Glutamatergic neuron (in vitro differentiated cells): ENCODE measurements at regions not wholly inside any gene's neighbourhood (a gene's known extent, or its start where the extent isn't known, plus 50 kb on each side); places are given as distances from the start of the nearest gene placed in this dataset.

ENCODE experiments used
- DNase-seq: peaks from one replicate; pipeline ENCODE4 v3.0.0; 2022
- H3K27ac Mint-ChIP-seq: one replicate; pipeline ENCODE4 v1.8.0; 2020; ENCODE audit warnings: mild to moderate bottlenecking, mixed read lengths, inconsistent platforms; ENCODE audit not compliant: unreplicated experiment
- H3K27me3 Mint-ChIP-seq: one replicate; pipeline ENCODE4 v1.8.0; 2020; ENCODE audit warnings: mild to moderate bottlenecking, moderate library complexity, mixed read lengths, inconsistent platforms; ENCODE audit not compliant: unreplicated experiment
- H3K36me3 Mint-ChIP-seq: one replicate; pipeline ENCODE4 v1.8.0; 2020; ENCODE audit warnings: mild to moderate bottlenecking, mixed read lengths, inconsistent platforms; ENCODE audit not compliant: unreplicated experiment
- H3K4me1 Mint-ChIP-seq: one replicate; pipeline ENCODE4 v1.8.0; 2020; ENCODE audit warnings: mild to moderate bottlenecking, low read depth, mixed read lengths, inconsistent platforms; ENCODE audit not compliant: unreplicated experiment
- H3K4me3 Mint-ChIP-seq: one replicate; pipeline ENCODE4 v1.8.0; 2020; ENCODE audit warnings: mild to moderate bottlenecking, mixed read lengths, inconsistent platforms; ENCODE audit not compliant: unreplicated experiment
- H3K9me3 Mint-ChIP-seq: one replicate; pipeline ENCODE4 v1.8.0; 2020; ENCODE audit warnings: mild to moderate bottlenecking, moderate library complexity, mixed read lengths, inconsistent platforms; ENCODE audit not compliant: unreplicated experiment
- CTCF ChIP-seq: fragments of 200-600 bp; sonication (generic); IDR thresholded peaks from one replicate; pipeline ENCODE4 v1.5.0; 2021; ENCODE audit not compliant: partially characterized antibody, unreplicated experiment

- Mint-ChIP-seq H3K4me1 (peaks cover 8% of the 10 kb centered on the region), H3K9me3 (peaks cover 4% of the 10 kb centered on the region), H3K27me3 (peaks cover 1% of the 10 kb centered on the region), H3K36me3 (no peaks in the 10 kb centered on the region), H3K27ac (no peak overlapping the region), H3K4me3 (peak overlapping the region; percentile 30)
- TF ChIP-seq CTCF: no peak
- DNase-seq: no peak
Measured at GRCh38 chr3:54014067-54014466, 108.3 kb upstream of the CACNA2D3 start.

GRCh38 chr3:54008744-54009143, 113.6 kb upstream of the CACNA2D3 start:
- H3K4me1 Mint-ChIP-seq: peaks cover 4% of the 10 kb centered on the region
- TF ChIP-seq CTCF: no peak
- no peak for DNase-seq
- H3K4me3 Mint-ChIP-seq: no peak overlapping the region
- peaks cover 4% of the 10 kb centered on the region for H3K27me3 Mint-ChIP-seq
- H3K36me3 Mint-ChIP-seq: no peaks in the 10 kb centered on the region
- no peak overlapping the region for H3K27ac Mint-ChIP-seq
- H3K9me3 Mint-ChIP-seq: peaks cover 2% of the 10 kb centered on the region

GRCh38 chr3:54008099-54008498, 114.3 kb upstream of the CACNA2D3 start:
- Mint-ChIP-seq H3K4me1 (no peaks in the 10 kb centered on the region), H3K27me3 (peaks cover 4% of the 10 kb centered on the region), H3K27ac (no peak overlapping the region), H3K9me3 (peaks cover 2% of the 10 kb centered on the region), H3K36me3 (no peaks in the 10 kb centered on the region), H3K4me3 (no peak overlapping the region)
- TF ChIP-seq CTCF: no peak
- no peak for DNase-seq

- Mint-ChIP-seq H3K9me3 (peaks cover 2% of the 10 kb centered on the region), H3K4me3 (no peak overlapping the region), H3K4me1 (no peaks in the 10 kb centered on the region), H3K27me3 (peaks cover 3% of the 10 kb centered on the region), H3K36me3 (no peaks in the 10 kb centered on the region), H3K27ac (no peak overlapping the region)
- no peak for DNase-seq
- TF ChIP-seq CTCF: no peak
Measured at GRCh38 chr3:54004335-54004734, 112.7 kb upstream of the SELENOK start.

- Mint-ChIP-seq H3K27me3 (peaks cover 2% of the 10 kb centered on the region), H3K36me3 (no peaks in the 10 kb centered on the region), H3K27ac (no peak overlapping the region), H3K4me3 (no peak overlapping the region), H3K4me1 (peaks cover 9% of the 10 kb centered on the region), H3K9me3 (peaks cover 2% of the 10 kb centered on the region)
- no peak for DNase-seq
- no peak for TF ChIP-seq CTCF
Measured at GRCh38 chr3:54003136-54003535, 111.5 kb upstream of the SELENOK start.
